HG03457 (cell line): ENCODE measurements at regions not wholly inside any gene's neighbourhood (a gene's known extent, or its start where the extent isn't known, plus 50 kb on each side); places are given as distances from the start of the nearest gene placed in this dataset.
"Not testable (repeated sequence)": the region's sequence is repeated elsewhere in the genome, so short reads cannot be mapped to it uniquely, and the experiment has no call there.

Experiments used
- ATAC-seq: cut with Tn5 transposase; IDR thresholded peaks from one replicate; pipeline ENCODE4 v1.9.1; 2021; ENCODE audit warnings: moderate number of reproducible peaks; ENCODE audit not compliant: unreplicated experiment

GRCh38 chr7:10646194-10646593 is 327.5 kb upstream of the PHF14 start:
- ATAC-seq = no peak

- no peak for ATAC-seq
Observed at GRCh38 chr7:10648289-10648688, 325.4 kb upstream of the PHF14 start.

GRCh38 chr7:10649120-10649519 is 324.6 kb upstream of the PHF14 start:
- not testable (repeated sequence) for ATAC-seq

DNA sequence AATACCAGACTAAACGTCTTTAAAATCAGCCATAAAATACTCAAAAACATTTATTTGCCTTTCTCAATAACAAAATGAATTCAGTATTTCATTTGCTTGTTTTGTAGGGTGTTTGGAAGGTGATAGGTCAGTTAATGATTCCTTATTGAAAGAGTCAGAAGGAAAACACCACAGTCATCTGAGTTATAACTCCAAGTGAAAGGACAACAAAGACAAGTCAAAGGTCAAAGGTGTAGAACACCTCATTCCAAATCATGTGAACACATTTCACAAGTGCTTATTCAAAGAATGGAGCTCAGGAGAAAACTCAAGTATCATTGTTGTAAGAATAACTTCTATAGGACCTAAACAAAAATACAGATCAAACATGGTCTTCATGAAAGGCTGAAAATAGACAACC is 318.6 kb upstream of the PHF14 start:
- ATAC-seq = no peak

- ATAC-seq = no peak
Observed at GRCh38 chr7:10657201-10657600, 316.5 kb upstream of the PHF14 start.

GRCh38 chr7:10657837-10658236 is 315.8 kb upstream of the PHF14 start:
- ATAC-seq = no peak

DNA sequence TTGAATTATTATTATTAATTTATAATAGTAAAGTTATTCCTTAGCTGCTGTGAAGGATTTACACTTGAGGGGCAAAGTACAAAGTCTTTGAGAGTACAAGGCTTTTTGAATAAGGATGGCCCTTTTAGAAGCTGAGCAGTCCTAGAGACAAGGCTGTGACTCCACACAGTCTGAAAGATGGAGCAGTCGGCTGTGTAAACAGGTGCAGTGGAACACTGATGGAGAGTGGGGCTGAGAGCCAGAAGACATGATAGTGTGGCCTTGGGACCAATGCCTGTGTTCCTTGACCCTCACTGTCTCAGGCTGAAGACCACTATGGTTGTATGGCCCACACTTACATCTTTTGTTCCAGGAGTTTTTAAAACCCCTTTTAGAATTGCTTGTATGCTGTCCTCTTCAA is 311.2 kb upstream of the PHF14 start:
- ATAC-seq = no peak

- no peak for ATAC-seq
Observed at GRCh38 chr7:10662982-10663884, 310.4 kb upstream of the PHF14 start.

- no peak for ATAC-seq
Observed at GRCh38 chr7:10672186-10672585, 301.5 kb upstream of the PHF14 start.

DNA sequence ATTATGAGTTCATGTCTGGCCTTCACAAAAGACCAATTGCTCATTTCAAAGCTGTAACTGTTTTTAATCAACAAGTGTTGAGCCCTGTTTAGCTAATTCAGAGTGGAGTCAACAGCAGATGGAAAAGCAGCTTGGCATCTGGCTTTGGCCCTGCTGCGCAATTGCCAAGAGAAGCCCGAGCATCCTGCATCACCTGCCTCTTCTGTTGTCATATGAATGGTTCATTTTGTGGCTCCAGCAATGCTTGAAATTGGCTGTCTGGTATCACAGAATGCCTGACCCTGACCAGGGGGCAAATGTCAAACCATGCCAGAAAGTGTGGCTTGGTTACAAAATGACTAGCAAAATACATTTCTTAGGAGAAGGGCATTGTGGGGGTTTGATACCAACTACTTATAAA is 296.5 kb upstream of the PHF14 start:
- ATAC-seq = no peak

DNA sequence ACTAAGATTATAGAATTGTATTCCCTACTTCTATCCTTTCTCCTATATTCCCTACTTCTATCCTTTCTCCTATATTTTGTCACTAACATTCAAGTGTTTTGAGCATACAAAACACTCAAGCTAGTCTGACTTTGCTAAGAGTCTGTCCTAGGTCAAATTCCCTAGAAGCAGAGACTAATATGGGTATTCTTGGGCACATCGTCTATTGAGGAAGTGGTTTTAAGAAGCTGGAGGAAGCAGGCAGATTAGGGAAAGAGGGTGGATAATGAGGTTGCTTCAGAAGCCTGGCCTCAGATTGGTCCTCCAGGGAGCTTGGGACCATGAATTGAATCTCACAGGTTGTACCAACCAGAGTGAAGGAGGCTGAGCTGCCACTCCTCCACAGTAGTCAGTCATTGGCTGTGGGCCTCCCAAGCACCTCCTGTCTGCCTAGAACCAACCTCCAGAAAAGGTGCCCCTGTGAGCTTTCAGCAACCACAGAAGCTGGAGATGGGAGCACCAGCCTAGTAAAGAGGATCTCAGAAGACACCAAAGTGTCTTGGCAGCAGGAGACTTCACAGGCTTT is 295.9 kb upstream of the PHF14 start:
- ATAC-seq = no peak

DNA sequence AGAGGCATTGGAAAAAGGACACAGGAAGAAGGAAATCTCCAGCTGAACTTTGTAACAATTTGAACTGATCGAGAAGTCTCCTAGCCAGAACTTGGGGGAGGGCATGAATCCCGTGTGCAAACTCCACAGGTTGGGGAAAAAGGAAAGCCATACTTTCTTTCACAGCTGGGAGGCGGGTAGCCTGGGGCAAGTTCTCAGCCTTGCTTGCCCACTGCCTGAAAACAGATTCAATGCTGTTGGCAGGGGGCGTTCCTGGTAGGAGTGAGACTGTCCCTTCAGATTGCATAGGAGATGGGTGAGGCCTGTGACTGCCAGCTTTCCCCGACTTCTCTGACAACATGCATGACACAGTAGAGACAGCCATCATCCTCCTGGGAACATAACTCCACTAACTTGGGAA is 289.1 kb upstream of the PHF14 start:
- ATAC-seq = no peak

DNA sequence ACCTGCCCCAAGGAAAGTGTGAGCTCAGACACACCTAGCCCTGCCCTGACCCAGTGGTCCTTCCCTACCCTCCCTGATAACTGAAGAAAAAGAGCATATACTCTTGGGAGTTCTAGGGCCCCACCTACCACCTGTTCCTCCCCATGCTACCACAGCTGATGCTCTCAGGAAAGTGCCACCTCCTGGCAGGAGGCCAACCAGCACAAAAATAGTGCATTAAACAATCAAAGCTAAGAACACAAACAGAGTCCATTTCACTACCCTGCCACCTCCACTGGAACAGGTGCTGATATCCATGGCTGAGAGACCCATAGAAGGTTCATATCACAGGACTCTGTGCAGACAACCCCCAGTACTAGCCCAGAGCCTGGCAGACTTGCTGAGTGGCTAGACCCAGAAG is 288.6 kb upstream of the PHF14 start:
- ATAC-seq = no peak

GRCh38 chr7:10688544-10688943 is 285.1 kb upstream of the PHF14 start:
- no peak for ATAC-seq

GRCh38 chr7:10696064-10696463 is 277.6 kb upstream of the PHF14 start:
- ATAC-seq = no peak

- ATAC-seq = no peak
Observed at GRCh38 chr7:10703059-10703458, 270.6 kb upstream of the PHF14 start.

DNA sequence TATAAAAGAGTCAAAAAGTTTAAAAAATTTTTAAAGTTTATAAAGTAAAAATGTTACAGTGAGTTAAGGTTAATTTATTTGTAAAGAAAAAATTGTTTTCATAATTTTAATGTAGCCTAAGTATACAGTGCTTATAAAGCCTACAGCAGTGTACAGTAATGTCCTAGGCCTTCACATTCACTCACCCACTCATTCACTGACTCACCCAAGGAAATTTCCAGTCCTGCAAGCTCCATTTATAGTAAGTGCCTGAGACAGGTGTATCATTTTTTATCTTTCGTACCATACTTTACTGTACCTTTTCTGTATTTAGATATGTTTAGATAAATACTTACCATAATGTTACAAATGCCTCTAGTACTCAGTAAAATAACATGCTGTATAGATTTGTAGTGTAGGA is 269.7 kb upstream of the PHF14 start:
- no peak for ATAC-seq

GRCh38 chr7:10704653-10705052 is 269.0 kb upstream of the PHF14 start:
- ATAC-seq = no peak

- peak; percentile 100 for ATAC-seq
Observed at GRCh38 chr7:10706875-10707493, 266.7 kb upstream of the PHF14 start.

DNA sequence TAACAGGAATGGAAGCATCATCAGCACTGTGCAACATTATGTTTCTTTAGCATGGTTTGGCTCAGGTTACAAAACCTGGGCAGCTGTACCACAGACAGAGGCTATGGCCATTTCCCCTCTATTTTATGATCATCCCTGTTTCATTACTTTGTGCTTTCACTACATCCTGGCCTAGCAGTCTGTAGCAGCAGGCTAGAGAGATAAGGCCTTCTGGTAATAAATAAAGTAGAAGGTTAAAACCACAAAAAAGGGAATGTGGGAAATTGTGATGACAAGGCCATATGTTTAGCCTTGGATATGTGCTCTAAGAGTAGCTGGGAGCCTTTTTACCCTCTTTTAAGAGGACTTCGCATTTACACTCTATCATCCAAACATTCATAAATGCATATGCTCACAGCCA is 266.2 kb upstream of the PHF14 start:
- ATAC-seq = no peak

GRCh38 chr7:10708447-10708846 is 265.2 kb upstream of the PHF14 start:
- ATAC-seq = no peak

DNA sequence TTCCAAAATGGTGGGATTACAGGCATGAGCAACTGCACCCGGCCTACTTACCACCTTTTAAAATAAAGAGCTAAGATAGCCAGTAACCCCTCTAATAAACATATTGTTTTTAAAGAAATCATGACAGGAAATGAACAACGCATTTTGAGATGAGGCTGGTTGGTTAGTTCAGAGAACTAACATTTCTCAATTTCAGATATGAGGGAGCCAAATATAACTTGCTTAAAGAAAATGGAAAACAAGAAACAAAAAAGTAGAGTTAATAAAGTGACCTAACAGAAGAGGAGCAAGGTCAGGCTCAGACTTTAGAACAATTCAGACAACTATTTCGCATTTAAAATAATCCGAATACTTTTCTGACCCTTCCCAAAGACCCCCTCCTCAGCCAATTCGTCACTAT is 254.9 kb upstream of the PHF14 start:
- ATAC-seq = no peak
